ENCODE measurements at regions not wholly inside any gene's neighbourhood (a gene's known extent, or its start where the extent isn't known, plus 50 kb on each side); places are given as distances from the start of the nearest gene placed in this dataset.

DNA sequence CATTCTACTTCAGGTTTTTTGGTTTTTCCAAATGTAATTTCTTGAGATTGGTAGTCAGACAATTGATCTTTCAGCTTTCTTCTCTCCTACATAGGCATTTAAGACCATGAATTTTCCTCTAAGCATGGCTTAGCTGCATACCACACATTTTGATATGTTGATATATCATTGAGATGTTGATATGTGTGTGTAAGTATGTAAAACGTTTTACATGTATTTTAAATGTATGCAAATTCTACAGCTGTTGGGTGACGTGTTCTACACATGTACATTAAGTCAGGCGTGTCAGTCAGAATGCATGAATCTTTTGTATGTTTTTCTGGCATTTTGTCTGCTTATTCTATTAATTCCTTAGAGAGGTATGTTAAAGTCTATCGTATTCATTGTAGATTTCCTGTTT lies 228.2 kb downstream of the CDH26 start:
- TF ChIP-seq, protein P1, sequence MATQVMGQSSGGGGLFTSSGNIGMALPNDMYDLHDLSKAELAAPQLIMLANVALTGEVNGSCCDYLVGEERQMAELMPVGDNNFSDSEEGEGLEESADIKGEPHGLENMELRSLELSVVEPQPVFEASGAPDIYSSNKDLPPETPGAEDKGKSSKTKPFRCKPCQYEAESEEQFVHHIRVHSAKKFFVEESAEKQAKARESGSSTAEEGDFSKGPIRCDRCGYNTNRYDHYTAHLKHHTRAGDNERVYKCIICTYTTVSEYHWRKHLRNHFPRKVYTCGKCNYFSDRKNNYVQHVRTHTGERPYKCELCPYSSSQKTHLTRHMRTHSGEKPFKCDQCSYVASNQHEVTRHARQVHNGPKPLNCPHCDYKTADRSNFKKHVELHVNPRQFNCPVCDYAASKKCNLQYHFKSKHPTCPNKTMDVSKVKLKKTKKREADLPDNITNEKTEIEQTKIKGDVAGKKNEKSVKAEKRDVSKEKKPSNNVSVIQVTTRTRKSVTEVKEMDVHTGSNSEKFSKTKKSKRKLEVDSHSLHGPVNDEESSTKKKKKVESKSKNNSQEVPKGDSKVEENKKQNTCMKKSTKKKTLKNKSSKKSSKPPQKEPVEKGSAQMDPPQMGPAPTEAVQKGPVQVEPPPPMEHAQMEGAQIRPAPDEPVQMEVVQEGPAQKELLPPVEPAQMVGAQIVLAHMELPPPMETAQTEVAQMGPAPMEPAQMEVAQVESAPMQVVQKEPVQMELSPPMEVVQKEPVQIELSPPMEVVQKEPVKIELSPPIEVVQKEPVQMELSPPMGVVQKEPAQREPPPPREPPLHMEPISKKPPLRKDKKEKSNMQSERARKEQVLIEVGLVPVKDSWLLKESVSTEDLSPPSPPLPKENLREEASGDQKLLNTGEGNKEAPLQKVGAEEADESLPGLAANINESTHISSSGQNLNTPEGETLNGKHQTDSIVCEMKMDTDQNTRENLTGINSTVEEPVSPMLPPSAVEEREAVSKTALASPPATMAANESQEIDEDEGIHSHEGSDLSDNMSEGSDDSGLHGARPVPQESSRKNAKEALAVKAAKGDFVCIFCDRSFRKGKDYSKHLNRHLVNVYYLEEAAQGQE (IDR thresholded peaks at IDR 0.05; ENCODE audit: insufficient read depth in 1 of 2, low read depth in 2 of 2, low read length in 2 of 2): no peak
- no peak for TF ChIP-seq SIN3A (IDR thresholded peaks at IDR 0.05; ENCODE audit: borderline replicate concordance, insufficient read depth, low read length)
- TF ChIP-seq POLR2AphosphoS5 (IDR thresholded peaks at IDR 0.05; ENCODE audit: low read depth, low read length): no peak
- TF ChIP-seq FOXP2 (optimal IDR thresholded peaks at IDR 0.05; ENCODE audit: borderline replicate concordance, extremely low read depth, extremely low read length, insufficient read depth): no peak
- no peak for TF ChIP-seq TAF1 (IDR thresholded peaks at IDR 0.05; ENCODE audit: borderline replicate concordance, insufficient read depth, low read length)

DNA sequence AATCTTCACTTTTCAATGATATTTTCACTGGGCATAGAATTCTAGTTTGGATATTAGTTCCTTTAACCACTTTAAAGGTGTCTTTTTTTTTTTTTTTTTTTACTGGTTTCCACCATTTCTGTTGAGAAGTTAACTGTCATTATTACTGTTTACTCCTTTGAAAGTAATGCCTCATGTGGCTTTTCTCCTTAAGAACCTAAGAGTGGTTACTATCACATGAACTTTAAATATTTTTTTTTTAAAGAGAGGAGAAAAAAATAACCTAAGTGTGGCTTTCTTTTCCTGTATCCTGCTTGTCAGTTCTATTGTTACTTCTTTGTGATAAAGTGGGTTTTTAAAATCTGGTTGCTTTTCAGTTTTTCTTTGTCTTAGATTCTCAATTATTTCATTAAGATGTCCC lies 229.5 kb downstream of the CDH26 start:
- no peak for TF ChIP-seq POLR2AphosphoS5 (IDR thresholded peaks at IDR 0.05; ENCODE audit: low read depth, low read length)
- no peak for TF ChIP-seq TAF1 (IDR thresholded peaks at IDR 0.05; ENCODE audit: borderline replicate concordance, insufficient read depth, low read length)
- TF ChIP-seq, protein P1 (IDR thresholded peaks at IDR 0.05; ENCODE audit: insufficient read depth in 1 of 2, low read depth in 2 of 2, low read length in 2 of 2): no peak

DNA sequence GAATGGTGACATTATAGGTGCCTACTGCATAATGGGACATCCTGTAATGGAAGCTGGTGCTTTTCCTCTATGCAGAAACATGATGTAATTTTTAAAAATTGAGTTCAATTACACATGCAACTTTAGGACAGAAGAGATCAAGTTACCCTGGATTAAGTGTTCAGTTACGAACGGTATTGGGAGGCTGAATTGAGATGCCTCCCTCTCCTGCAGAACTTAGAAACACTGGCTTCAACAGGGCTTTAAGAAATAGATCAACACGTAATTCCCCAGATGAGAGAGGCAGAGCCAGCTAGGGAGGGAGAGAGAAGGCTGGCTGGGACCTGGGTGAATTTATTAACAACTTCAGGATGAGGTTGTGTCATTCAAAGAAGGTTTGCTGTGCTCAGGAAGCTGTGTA lies 232.8 kb downstream of the CDH26 start:
- TF ChIP-seq TAF1 (IDR thresholded peaks at IDR 0.05; ENCODE audit: borderline replicate concordance, insufficient read depth, low read length): no peak
- TF ChIP-seq SIN3A (IDR thresholded peaks at IDR 0.05; ENCODE audit: borderline replicate concordance, insufficient read depth, low read length): no peak
- TF ChIP-seq POLR2AphosphoS5 (IDR thresholded peaks at IDR 0.05; ENCODE audit: low read depth, low read length): no peak
- TF ChIP-seq, protein P1 (IDR thresholded peaks at IDR 0.05; ENCODE audit: insufficient read depth in 1 of 2, low read depth in 2 of 2, low read length in 2 of 2): no peak
- no peak for TF ChIP-seq FOXP2 (optimal IDR thresholded peaks at IDR 0.05; ENCODE audit: borderline replicate concordance, extremely low read depth, extremely low read length, insufficient read depth)

DNA sequence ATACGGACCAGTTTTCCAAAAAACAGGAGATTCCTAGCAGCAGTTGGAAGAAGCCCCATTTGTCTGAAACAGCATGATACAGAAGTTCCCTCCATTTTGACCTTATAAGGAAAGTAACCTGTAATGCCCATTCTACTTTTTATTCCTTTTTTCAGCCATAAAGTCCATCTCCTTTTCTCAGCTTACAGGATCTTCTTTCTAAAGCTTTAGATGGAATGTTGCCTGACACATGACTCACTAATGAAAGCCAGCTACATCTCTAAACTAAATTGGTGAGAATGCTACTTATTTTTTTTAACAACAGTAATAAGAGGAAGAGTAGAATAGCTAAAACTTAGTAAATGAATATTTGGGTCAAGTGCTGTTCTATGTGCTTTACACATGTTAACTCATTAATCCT lies 234.1 kb downstream of the CDH26 start:
- TF ChIP-seq TAF1 (IDR thresholded peaks at IDR 0.05; ENCODE audit: borderline replicate concordance, insufficient read depth, low read length): no peak
- TF ChIP-seq, protein P1 (IDR thresholded peaks at IDR 0.05; ENCODE audit: insufficient read depth in 1 of 2, low read depth in 2 of 2, low read length in 2 of 2): no peak

DNA sequence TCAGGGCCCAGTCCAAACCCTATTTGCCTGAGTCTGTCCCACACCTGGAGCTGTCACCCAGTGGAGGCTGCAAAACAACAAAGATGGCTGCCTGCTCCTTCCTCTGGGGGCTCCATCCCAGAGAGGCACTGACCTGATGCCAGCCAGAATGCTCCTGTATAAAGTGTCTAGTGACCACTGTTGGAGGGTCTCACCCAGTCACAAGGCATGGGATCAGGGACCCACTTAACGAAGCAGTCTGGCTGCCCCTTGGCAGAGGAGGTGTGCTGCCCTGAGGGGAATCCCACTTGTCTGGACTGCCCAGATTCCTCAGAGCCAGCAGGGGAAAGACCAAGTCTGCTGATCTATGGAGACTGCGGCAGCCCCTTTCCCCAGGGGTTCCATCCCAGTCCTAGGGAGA lies 241.6 kb downstream of the CDH26 start:
- no peak for TF ChIP-seq SIN3A (IDR thresholded peaks at IDR 0.05; ENCODE audit: borderline replicate concordance, insufficient read depth, low read length)
- TF ChIP-seq POLR2AphosphoS5 (IDR thresholded peaks at IDR 0.05; ENCODE audit: low read depth, low read length): no peak
- TF ChIP-seq FOXP2 (optimal IDR thresholded peaks at IDR 0.05; ENCODE audit: borderline replicate concordance, extremely low read depth, extremely low read length, insufficient read depth): no peak
- no peak for TF ChIP-seq TAF1 (IDR thresholded peaks at IDR 0.05; ENCODE audit: borderline replicate concordance, insufficient read depth, low read length)
- TF ChIP-seq, protein P1 (IDR thresholded peaks at IDR 0.05; ENCODE audit: insufficient read depth in 1 of 2, low read depth in 2 of 2, low read length in 2 of 2): no peak

Measured in PFSK-1 (cell line).